ENCODE measurements at regions not wholly inside any gene's neighbourhood (a gene's known extent, or its start where the extent isn't known, plus 50 kb on each side); places are given as distances from the start of the nearest gene placed in this dataset.
"Not testable (repeated sequence)": the region's sequence is repeated elsewhere in the genome, so short reads cannot be mapped to it uniquely, and the experiment has no call there.

DNA sequence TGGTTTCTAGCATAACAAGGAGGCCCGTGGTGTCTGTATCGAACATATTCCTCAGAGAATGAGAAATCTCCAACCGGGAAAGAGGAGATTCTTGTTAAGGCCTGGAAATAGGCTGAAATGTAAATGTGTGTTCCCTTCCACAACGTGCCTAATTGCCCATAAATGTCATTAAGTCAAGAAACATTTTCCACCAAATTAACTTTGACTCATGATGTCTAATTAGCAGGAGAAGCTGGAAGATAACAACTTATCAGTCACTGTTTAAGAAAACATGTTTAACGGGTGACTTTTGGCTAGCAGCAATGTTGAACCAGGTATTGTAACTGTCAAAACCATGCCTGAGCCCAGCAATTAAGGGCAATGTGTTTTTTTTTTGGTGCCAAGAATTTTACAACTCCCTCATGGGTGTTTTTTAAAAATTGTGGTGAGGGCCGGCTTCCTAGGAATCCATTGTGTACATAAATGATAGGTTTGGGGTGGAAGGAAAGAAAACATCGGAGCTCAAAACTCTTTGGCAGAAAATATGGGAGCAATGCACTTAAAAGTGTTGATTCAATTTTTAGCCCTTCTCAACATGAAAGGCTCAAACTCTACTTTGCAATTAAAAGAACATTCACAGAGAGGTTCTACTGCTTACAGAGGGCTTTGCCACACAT, 67.0 kb downstream of the OLIG1 start:
- Mint-ChIP-seq H3K4me1 (no peaks in the 10 kb centered on the region), H3K36me3 (ENCODE audit: low read depth) (no peaks in the 10 kb centered on the region), H3K27me3 (peaks cover 13% of the 10 kb centered on the region), H3K27ac (no peak overlapping the region), H3K9me3 (no peaks in the 10 kb centered on the region), H3K4me3 (no peak overlapping the region)
- no peak for DNase-seq
- POLR2A ChIA-PET, result no interaction called here
- CTCF ChIA-PET, result interaction anchor here (0.9 kb wide), 1 partner anchor 60 kb away, joined by 3 read pairs; no protein-coding TSS in a partner anchor

DNA sequence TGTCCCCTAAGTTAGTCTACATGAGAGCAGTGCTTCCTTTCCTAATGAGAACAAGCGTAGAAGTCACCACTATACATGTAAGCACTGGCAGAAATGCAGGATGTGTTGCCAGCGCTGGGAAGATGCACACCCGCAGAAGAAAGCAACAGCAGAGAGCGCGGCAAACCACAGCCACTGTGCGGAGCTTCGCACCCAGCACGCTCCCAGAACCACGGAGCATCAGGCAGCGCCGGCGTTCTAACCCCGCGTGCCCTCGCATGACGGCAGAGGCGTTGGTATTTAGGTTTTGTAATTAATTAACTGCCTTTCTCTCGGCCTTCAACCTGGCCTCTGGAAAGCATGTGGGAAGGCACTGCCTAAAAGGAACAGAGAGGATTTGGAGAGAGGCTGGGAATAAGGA, 69.1 kb downstream of the OLIG1 start:
- H3K27ac Mint-ChIP-seq, result no peak overlapping the region
- ChIA-PET POLR2A (no interaction called here), CTCF (no interaction called here)
- DNase-seq, result no peak
- no peak overlapping the region for H3K4me3 Mint-ChIP-seq
- no peaks in the 10 kb centered on the region for H3K36me3 Mint-ChIP-seq (ENCODE audit: low read depth)
- H3K9me3 Mint-ChIP-seq, result no peaks in the 10 kb centered on the region
- no peaks in the 10 kb centered on the region for H3K4me1 Mint-ChIP-seq
- peaks cover 17% of the 10 kb centered on the region for H3K27me3 Mint-ChIP-seq

DNA sequence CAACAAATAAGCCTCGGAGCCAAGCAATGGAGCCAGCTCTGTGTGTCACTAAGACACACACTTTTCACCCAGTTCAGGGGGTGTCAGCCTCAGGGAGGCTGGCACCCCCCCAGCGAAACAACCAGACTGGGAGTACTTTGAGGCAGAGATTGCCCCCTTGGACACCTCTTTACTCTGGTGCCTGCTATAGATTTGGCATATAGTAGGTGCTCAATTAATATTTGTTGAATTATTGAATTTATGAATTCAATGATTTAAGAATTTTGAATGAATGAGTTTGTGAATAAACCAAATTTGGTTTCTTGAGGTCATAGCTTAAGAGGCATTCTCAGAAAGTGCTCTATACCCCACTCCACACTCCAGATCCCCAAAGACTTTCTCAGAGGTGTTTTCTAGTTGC, 70.3 kb downstream of the OLIG1 start:
- DNase-seq, result no peak
- ChIA-PET CTCF (no interaction called here), POLR2A (no interaction called here)
- Mint-ChIP-seq H3K27ac (no peak overlapping the region), H3K36me3 (ENCODE audit: low read depth) (no peaks in the 10 kb centered on the region), H3K4me3 (no peak overlapping the region), H3K27me3 (peaks cover 23% of the 10 kb centered on the region), H3K9me3 (no peaks in the 10 kb centered on the region), H3K4me1 (no peaks in the 10 kb centered on the region)

DNA sequence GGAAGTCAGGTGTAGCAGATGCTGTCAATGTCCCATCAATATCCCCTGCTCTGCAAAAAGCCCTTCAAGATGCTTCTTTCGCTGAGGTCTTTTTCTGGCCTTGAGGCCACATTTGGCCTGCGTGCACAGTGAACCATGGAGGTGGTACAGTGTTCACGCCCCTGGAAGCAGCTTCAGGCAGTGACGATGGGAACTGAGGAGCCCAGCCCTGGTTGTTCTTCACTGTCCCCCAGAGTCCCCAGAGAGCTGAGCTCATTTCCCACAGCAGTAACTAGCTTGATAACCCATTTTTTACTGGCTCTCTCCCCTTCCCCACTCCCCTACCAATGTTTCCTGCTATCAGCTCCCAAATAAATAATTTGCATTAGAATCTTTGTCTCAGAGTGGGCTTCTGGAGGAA, 76.5 kb downstream of the OLIG1 start:
- Mint-ChIP-seq H3K36me3 (ENCODE audit: low read depth) (no peaks in the 10 kb centered on the region), H3K4me3 (no peak overlapping the region), H3K9me3 (no peaks in the 10 kb centered on the region), H3K4me1 (peaks cover 5% of the 10 kb centered on the region), H3K27ac (no peak overlapping the region), H3K27me3 (peaks cover 17% of the 10 kb centered on the region)
- ChIA-PET CTCF (interaction anchor here (1.4 kb wide), 1 partner anchor 51 kb away, joined by 3 read pairs; no protein-coding TSS in a partner anchor), POLR2A (no interaction called here)
- no peak for DNase-seq

DNA sequence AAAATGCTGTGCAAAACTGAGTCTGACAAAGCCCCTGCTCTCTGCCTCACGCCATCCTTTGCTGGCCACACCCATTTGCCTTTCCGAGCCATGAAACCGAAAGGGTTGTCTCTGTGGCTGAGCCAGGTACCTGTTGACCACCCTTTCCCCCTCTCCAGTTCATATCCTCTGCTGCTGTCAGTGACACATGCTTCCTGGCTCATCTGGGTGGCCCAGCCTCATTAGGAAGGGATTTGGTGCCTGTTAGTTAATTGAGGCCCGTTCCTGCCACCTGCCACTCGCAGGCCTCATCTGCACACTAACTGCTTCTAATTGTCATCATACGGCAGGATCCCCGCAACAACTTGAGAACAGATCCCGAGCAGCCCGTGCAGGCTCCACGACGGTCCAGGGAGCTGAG, 79.2 kb downstream of the OLIG1 start:
- Mint-ChIP-seq H3K36me3 (ENCODE audit: low read depth) (no peaks in the 10 kb centered on the region), H3K4me1 (peaks cover 5% of the 10 kb centered on the region)
- CTCF ChIA-PET, result no interaction called here

DNA sequence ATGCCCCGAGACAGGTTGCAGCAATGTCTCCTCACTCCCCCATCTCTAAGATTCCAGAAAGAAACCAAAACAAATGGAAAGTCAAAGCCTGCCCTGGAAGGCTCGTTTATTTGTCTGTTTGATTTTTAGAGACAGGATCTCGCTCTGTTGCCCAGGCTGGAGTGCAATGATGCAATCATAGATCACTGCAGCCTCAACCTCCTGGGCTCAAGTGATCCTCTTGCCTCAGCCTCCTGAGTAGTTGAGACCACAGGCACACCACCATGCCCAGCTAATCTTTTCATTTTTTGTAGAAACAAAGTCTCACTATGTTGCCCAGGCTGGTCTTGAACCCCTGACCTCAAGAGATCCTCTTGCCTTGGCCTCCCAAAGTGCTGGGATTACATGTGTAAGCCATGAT, 78.8 kb upstream of the IFNAR2 start:
- H3K36me3 Mint-ChIP-seq (ENCODE audit: low read depth); H3K9me3 Mint-ChIP-seq; H3K4me3 Mint-ChIP-seq; CTCF ChIA-PET; POLR2A ChIA-PET; H3K27ac Mint-ChIP-seq; H3K4me1 Mint-ChIP-seq; DNase-seq: not testable (repeated sequence)
- H3K27me3 Mint-ChIP-seq, result peaks cover 21% of the 10 kb centered on the region

More for the DNA sequence above, 79.2 kb downstream of the OLIG1 start:
- Mint-ChIP-seq H3K27ac (no peak overlapping the region), H3K27me3 (peaks cover 25% of the 10 kb centered on the region), H3K9me3 (no peaks in the 10 kb centered on the region), H3K4me3 (no peak overlapping the region)
- no peak for DNase-seq
- POLR2A ChIA-PET, result no interaction called here

DNA sequence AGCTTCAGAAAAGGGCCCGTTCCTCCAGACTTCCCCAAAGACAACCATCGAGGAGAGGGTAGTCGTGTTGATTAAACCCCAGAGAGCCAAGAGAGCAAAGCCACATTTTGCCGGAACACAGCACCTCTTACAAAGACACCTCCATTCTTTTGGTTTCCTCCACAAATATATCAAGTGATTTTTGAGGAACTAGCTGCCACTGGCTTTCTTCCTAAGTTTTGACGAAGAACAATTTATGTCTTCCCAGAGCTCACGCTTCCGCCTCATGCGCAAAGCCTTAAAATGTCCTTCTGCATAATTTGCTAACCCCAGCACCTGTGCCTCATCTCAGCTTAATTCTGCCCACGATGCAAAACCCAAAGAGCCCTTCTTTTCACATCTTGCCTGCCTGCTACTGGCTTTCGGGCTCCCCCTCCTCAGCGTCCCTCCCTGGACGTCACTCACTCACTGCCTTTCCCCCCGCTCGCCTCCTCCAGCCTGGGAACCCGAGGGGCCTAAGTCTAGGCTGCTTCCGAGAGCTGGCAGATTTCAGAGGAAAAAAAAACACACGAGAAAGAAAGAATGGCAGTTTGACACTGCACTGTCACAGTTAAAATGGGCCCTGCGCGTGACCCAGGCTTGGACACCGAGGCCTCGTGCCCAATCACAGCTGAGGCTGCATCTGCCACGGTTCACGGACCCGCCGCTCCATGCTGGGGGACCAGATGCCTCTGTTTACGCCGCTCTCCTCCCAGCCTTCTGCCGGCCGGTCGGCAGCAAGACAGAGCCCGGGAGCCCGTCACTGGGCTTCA, 77.6 kb upstream of the IFNAR2 start:
- H3K4me1 Mint-ChIP-seq, result peaks cover 5% of the 10 kb centered on the region
- DNase-seq, result no peak
- no peaks in the 10 kb centered on the region for H3K36me3 Mint-ChIP-seq (ENCODE audit: low read depth)
- peaks cover 24% of the 10 kb centered on the region for H3K27me3 Mint-ChIP-seq
- no peak overlapping the region for H3K27ac Mint-ChIP-seq
- H3K4me3 Mint-ChIP-seq, result no peak overlapping the region
- ChIA-PET CTCF (no interaction called here), POLR2A (no interaction called here)
- no peaks in the 10 kb centered on the region for H3K9me3 Mint-ChIP-seq

DNA sequence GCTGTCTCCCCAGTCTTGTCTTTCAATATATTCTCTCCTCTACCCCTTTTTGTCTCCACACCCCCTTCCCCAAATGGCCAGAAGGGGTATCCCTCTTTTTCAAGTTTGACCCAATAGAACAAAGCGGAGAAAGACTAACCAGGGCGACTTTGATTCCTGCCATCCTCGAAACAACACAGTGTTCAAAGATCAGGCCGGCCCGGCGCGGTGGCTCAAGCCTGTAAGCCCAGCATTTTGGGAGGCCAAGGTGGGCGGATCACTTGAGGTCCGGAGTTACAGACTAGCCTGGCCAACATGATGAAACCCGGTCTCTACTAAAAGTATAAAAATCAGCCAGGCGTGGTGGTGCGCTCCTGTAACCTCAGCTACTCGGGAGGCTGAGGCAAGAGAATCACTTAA, 77.0 kb upstream of the IFNAR2 start:
- H3K27ac Mint-ChIP-seq, result no peak overlapping the region
- DNase-seq, result no peak
- H3K27me3 Mint-ChIP-seq, result peaks cover 26% of the 10 kb centered on the region
- ChIA-PET CTCF (no interaction called here), POLR2A (no interaction called here)
- H3K4me1 Mint-ChIP-seq, result peaks cover 5% of the 10 kb centered on the region
- no peak overlapping the region for H3K4me3 Mint-ChIP-seq
- no peaks in the 10 kb centered on the region for H3K36me3 Mint-ChIP-seq (ENCODE audit: low read depth)
- H3K9me3 Mint-ChIP-seq, result no peaks in the 10 kb centered on the region

DNA sequence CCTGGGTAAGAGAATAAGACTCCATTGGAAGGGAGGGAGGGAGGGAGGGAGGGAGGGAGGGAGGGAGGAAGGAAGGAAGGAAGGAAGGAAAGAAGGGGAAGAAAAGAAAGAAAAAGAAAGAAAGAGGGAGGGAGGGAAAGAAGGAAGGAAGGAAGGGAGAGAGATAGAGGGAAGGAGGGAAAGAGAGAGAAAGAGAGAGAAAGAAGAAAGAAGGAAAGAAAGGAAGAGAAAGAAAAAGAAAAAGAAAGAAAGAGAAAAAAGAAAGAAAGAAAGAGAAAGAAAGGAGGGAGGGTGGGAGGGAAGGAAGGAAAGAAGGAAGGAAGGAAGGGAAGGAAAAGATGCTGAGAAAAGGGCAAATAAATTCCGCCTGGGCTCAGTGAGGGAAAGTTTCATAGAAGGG, 74.7 kb upstream of the IFNAR2 start:
- Mint-ChIP-seq H3K36me3 (ENCODE audit: low read depth) (no peaks in the 10 kb centered on the region), H3K27ac (no peak overlapping the region), H3K27me3 (peaks cover 42% of the 10 kb centered on the region), H3K4me1 (no peaks in the 10 kb centered on the region), H3K4me3 (no peak overlapping the region), H3K9me3 (no peaks in the 10 kb centered on the region)
- DNase-seq, result no peak
- CTCF ChIA-PET, result no interaction called here
- POLR2A ChIA-PET, result no interaction called here

DNA sequence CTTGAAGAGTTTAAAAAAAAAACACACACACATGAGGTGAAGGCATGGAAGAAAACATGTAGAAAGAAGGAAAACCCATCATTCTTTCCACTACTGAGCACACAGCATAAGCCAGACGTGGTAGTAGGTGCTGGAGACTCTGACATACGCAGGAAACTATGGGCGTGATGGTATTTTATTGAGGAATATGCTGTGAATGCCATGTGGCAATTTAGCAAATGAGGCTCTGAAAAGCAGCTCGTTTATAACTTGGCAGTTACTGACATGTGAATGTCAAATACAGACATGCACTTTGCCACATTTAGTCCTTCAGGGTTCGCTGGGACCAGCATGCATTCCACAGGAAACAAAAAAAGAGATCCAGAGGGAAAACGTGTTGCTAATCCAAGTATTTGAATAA, 74.3 kb upstream of the IFNAR2 start:
- CTCF ChIA-PET, result no interaction called here
- no peak for DNase-seq
- Mint-ChIP-seq H3K4me3 (no peak overlapping the region), H3K36me3 (ENCODE audit: low read depth) (no peaks in the 10 kb centered on the region), H3K27ac (no peak overlapping the region), H3K4me1 (no peaks in the 10 kb centered on the region), H3K9me3 (no peaks in the 10 kb centered on the region), H3K27me3 (peaks cover 44% of the 10 kb centered on the region)
- POLR2A ChIA-PET, result no interaction called here

DNA sequence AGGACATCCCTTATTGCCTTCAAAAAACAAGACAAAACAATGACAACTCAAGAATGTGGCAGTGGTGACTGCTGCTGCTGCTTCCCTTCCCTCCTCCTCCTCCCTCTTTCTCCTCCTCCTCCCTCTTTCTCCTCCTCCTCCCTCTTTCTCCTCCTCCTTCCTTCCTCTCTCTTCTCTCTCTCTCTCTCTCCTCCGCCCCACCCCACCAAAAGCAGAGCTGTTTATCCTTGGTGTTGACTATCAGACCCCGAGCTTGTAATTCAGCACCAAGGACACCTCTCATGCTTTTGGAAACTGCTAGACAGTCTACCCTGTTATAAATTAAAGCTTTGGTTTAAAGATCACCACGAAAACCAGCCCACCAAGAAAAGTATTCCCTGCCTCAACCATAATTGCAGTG, 72.4 kb upstream of the IFNAR2 start:
- Mint-ChIP-seq H3K4me3 (no peak overlapping the region), H3K27me3 (peaks cover 40% of the 10 kb centered on the region), H3K36me3 (ENCODE audit: low read depth) (no peaks in the 10 kb centered on the region), H3K27ac (no peak overlapping the region), H3K9me3 (no peaks in the 10 kb centered on the region), H3K4me1 (no peaks in the 10 kb centered on the region)
- DNase-seq, result no peak
- POLR2A ChIA-PET, result no interaction called here
- CTCF ChIA-PET, result interaction anchor here (0.6 kb wide), 1 partner anchor 166 kb away, joined by 3 read pairs; no protein-coding TSS in a partner anchor

DNA sequence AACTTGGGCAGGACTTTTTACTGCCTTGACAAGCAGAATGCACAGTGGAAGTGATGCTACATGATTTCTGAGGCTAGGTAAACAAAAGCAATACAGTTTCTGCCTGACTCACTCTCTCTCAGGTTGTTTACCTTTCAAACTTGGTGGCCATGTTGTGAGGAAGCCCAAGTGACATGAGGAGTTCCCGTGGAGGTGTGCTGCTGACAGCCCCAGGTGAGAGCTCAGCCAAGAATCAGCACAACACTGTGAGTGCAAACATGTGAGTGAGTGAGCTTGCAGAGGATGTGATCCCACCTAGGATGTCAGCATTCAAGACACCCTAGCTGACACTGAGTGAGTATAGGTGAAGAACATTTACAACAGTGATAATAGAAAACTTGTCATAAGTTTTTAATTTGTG, 71.1 kb upstream of the IFNAR2 start:
- DNase-seq, result no peak
- H3K36me3 Mint-ChIP-seq (ENCODE audit: low read depth), result no peaks in the 10 kb centered on the region
- ChIA-PET POLR2A (no interaction called here), CTCF (no interaction called here)
- H3K4me3 Mint-ChIP-seq, result no peak overlapping the region
- no peaks in the 10 kb centered on the region for H3K4me1 Mint-ChIP-seq
- H3K27me3 Mint-ChIP-seq, result peaks cover 40% of the 10 kb centered on the region
- no peak overlapping the region for H3K27ac Mint-ChIP-seq
- no peaks in the 10 kb centered on the region for H3K9me3 Mint-ChIP-seq

DNA sequence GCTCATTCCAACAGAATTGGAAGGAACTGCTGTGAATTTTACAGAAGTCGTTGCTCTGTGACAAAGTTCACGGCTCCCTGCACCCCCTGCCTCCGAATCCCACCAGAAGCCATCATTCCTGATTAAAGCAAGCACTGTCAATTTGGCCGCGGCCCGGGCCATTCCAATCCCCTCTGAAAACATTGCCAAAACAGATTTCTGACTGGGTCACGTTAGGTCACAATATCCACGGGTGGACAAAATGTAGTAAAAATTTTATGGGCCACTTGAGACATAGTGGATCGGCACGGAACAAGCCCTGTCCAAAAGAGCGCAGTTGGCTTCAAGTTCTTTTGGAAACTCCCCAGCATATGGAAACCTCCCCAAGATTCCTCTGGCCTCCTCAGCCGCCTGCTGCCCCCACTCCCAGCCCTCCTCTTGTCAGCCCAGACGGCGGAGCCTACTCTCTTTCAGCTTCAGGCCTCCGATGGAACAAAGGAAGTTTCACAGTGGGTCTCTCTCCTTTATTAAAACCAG, 67.2 kb upstream of the IFNAR2 start:
- Mint-ChIP-seq H3K27me3 (peaks cover 34% of the 10 kb centered on the region), H3K27ac (no peak overlapping the region), H3K36me3 (ENCODE audit: low read depth) (no peaks in the 10 kb centered on the region), H3K9me3 (no peaks in the 10 kb centered on the region), H3K4me3 (no peak overlapping the region), H3K4me1 (no peaks in the 10 kb centered on the region)
- no peak for DNase-seq
- CTCF ChIA-PET, result no interaction called here
- POLR2A ChIA-PET, result no interaction called here

DNA sequence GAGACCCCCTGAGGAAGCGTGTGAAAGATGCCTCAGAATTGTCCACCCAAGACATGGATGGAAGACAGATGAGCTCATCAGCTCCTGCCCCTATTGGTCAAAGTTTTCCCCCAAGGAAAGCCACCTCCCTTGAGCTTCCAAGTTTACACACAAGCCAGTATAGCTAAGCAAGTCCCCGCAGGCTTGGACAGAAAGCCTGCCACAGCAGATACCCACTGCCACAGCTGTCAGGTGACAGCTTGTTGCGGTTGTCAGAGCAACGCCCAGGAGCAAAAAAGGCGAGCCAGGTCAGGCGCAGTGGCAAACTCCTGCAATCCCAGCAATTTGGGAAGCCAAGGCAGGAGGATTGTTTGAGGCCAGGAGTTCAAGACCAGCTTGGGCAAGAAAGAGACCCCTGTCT, 60.9 kb upstream of the IFNAR2 start:
- Mint-ChIP-seq H3K27me3 (peaks cover 33% of the 10 kb centered on the region), H3K4me1 (no peaks in the 10 kb centered on the region), H3K27ac (no peak overlapping the region), H3K4me3 (no peak overlapping the region), H3K9me3 (no peaks in the 10 kb centered on the region), H3K36me3 (ENCODE audit: low read depth) (no peaks in the 10 kb centered on the region)
- ChIA-PET POLR2A (no interaction called here), CTCF (no interaction called here)
- DNase-seq, result no peak

All from activated CD4-positive, alpha-beta memory T cell treated with anti-CD3 and anti-CD28 coated beads, Interleukin-2, amount 10 ng/mL, durations not matched to agents 7 days and 5 days (primary cell).